Keratinocyte (primary cell): ENCODE measurements at regions not wholly inside any gene's neighbourhood (a gene's known extent, or its start where the extent isn't known, plus 50 kb on each side); places are given as distances from the start of the nearest gene placed in this dataset.

Experiments
- DNase-seq: peaks from one replicate; pipeline ENCODE4 v3.0.0-alpha.2; 2011; ENCODE audit warnings: low read depth, missing footprints, low spot score
- FAIRE-seq: peaks from 2 replicates; lab custom pipeline; 2011; peaks lifted over from hg19 to GRCh38; lab: Jason Lieb, UNC
- H2AFZ ChIP-seq: 2 replicates; pipeline ENCODE4 v1.6.0; 2012; ENCODE audit warnings: low read length, control low read depth, inconsistent platforms; ENCODE audit not compliant: control insufficient read depth
- H3K27ac ChIP-seq: 2 replicates; pipeline ENCODE4 v1.5.1; 2011; ENCODE audit warnings: low read length; ENCODE audit not compliant: control insufficient read depth, insufficient read depth
- H3K27me3 ChIP-seq: 3 replicates; pipeline ENCODE4 v1.6.0; 2011; ENCODE audit warnings: low read length; ENCODE audit not compliant: control insufficient read depth, insufficient read depth; ENCODE audit errors: extremely low read depth
- H3K36me3 ChIP-seq, 2 experiments: 2 replicates in 1 of 2; 3 replicates in 1 of 2; pipeline ENCODE4 v1.5.1; 2011; ENCODE audit warnings: low read length in 2 of 2, mild to moderate bottlenecking in 1 of 2; ENCODE audit not compliant: control insufficient read depth in 2 of 2, insufficient read depth in 2 of 2; ENCODE audit errors: extremely low read depth in 1 of 2
- H3K4me1 ChIP-seq: 3 replicates; pipeline ENCODE4 v1.5.1; 2011; ENCODE audit warnings: low read length; ENCODE audit not compliant: control insufficient read depth, insufficient read depth; ENCODE audit errors: extremely low read depth
- H3K4me2 ChIP-seq: 3 replicates; pipeline ENCODE4 v1.6.0; 2011; ENCODE audit warnings: low read depth, low read length; ENCODE audit not compliant: control insufficient read depth, insufficient read depth; ENCODE audit errors: extremely low read depth
- H3K4me3 ChIP-seq, 3 experiments: fragments of 200-600 bp in 1 of 3; sonication (generic) in 1 of 3; 2 replicates in 2 of 3; 3 replicates in 1 of 3; pipeline ENCODE4 v1.5.1; 2011 to 2016; ENCODE audit warnings: low read length in 3 of 3, mild to moderate bottlenecking in 3 of 3, control low read depth in 2 of 3, inconsistent platforms in 1 of 3, low read depth in 1 of 3, mixed read lengths in 1 of 3, mixed run types in 1 of 3, moderate library complexity in 1 of 3; ENCODE audit not compliant: control insufficient read depth in 2 of 3, insufficient read depth in 2 of 3; ENCODE audit errors: extremely low read depth in 1 of 3
- H3K79me2 ChIP-seq: 2 replicates; pipeline ENCODE4 v1.6.0; 2012; ENCODE audit warnings: low read length; ENCODE audit not compliant: control insufficient read depth, insufficient read depth
- H3K9ac ChIP-seq: 3 replicates; pipeline ENCODE4 v1.6.0; 2011; ENCODE audit warnings: low read length; ENCODE audit not compliant: control insufficient read depth, insufficient read depth; ENCODE audit errors: extremely low read depth
- H3K9me1 ChIP-seq: 3 replicates; pipeline ENCODE4 v1.6.0; 2011; ENCODE audit warnings: low read length; ENCODE audit not compliant: control insufficient read depth, insufficient read depth; ENCODE audit errors: extremely low read depth
- H3K9me3 ChIP-seq: 2 replicates; pipeline ENCODE4 v1.5.1; 2012; ENCODE audit warnings: low read depth, low read length; ENCODE audit not compliant: control insufficient read depth
- H4K20me1 ChIP-seq: 3 replicates; pipeline ENCODE4 v1.6.0; 2011; ENCODE audit warnings: low read length; ENCODE audit not compliant: control insufficient read depth, insufficient read depth; ENCODE audit errors: extremely low read depth
- CTCF ChIP-seq, 3 experiments: IDR thresholded peaks in 1 of 3; conservative IDR thresholded peaks in 1 of 3; optimal IDR thresholded peaks in 1 of 3; 2 replicates in 2 of 3; 3 replicates in 1 of 3; pipeline versions ENCODE3 to v1.5.1; 2011; ENCODE audit warnings: low read length in 3 of 3, mild to moderate bottlenecking in 3 of 3, moderate library complexity in 2 of 3, control low read depth in 1 of 3, inconsistent platforms in 1 of 3; ENCODE audit not compliant: insufficient read depth in 2 of 3; ENCODE audit errors: extremely low read depth in 1 of 3
- EZH2 ChIP-seq: IDR thresholded peaks from one replicate; pipeline ENCODE4 v1.6.1; 2012; ENCODE audit warnings: inconsistent platforms, mild to moderate bottlenecking, low read length, moderate library complexity
- dilution Hi-C: fragments of 300-500 bp; cut with MboI; formaldehyde crosslinking; loops from one replicate; pipeline ENCODE4 v1.7.0; 2020; ENCODE audit warnings: low sequenced_read_pairs; ENCODE audit not compliant: extremely low pct_ligation_motif_present

GRCh38 chr6:68032217-68032616 lies 602.9 kb upstream of the ADGRB3 start:
- no peak overlapping the region for H3K27ac ChIP-seq
- no peaks in the 10 kb centered on the region for H3K9me3 ChIP-seq
- H3K36me3 ChIP-seq: no peaks in the 10 kb centered on the region
- H3K4me3 ChIP-seq: no peak overlapping the region
- H3K9me1 ChIP-seq: no peaks in the 10 kb centered on the region
- dilution Hi-C loops: no loop called here
- H3K27me3 ChIP-seq: no peaks in the 10 kb centered on the region
- DNase-seq (no peak), FAIRE-seq (no peak)
- no peak overlapping the region for H3K4me2 ChIP-seq
- TF ChIP-seq CTCF (optimal IDR thresholded peaks at IDR 0.05 in 1 of 3, IDR thresholded peaks at IDR 0.05 in 1 of 3, conservative IDR thresholded peaks at IDR 0.05 in 1 of 3; ENCODE audit: extremely low read depth in 1 of 3, insufficient read depth in 2 of 3, low read length in 3 of 3) (no peak), EZH2 (no peak)
- no peaks in the 10 kb centered on the region for H4K20me1 ChIP-seq
- H3K79me2 ChIP-seq: no peaks in the 10 kb centered on the region
- H2AFZ ChIP-seq: no peak overlapping the region
- no peak overlapping the region for H3K9ac ChIP-seq
- no peaks in the 10 kb centered on the region for H3K4me1 ChIP-seq

GRCh38 chr6:68031054-68031453 lies 604.0 kb upstream of the ADGRB3 start:
- Histone ChIP-seq H3K9ac (no peak overlapping the region), H3K9me3 (no peaks in the 10 kb centered on the region), H3K4me3 (no peak overlapping the region), H2AFZ (no peak overlapping the region), H3K4me2 (no peak overlapping the region), H3K79me2 (no peaks in the 10 kb centered on the region), H3K36me3 (no peaks in the 10 kb centered on the region), H3K4me1 (no peaks in the 10 kb centered on the region), H4K20me1 (no peaks in the 10 kb centered on the region), H3K9me1 (no peaks in the 10 kb centered on the region), H3K27ac (no peak overlapping the region), H3K27me3 (no peaks in the 10 kb centered on the region)
- FAIRE-seq (no peak), DNase-seq (no peak)
- dilution Hi-C loops: no loop called here
- TF ChIP-seq CTCF (optimal IDR thresholded peaks at IDR 0.05 in 1 of 3, IDR thresholded peaks at IDR 0.05 in 1 of 3, conservative IDR thresholded peaks at IDR 0.05 in 1 of 3; ENCODE audit: extremely low read depth in 1 of 3, insufficient read depth in 2 of 3, low read length in 3 of 3): no peak
- no peak for TF ChIP-seq EZH2
